Endothelial cell of umbilical vein (primary cell): ENCODE measurements at regions not wholly inside any gene's neighbourhood (a gene's known extent, or its start where the extent isn't known, plus 50 kb on each side); places are given as distances from the start of the nearest gene placed in this dataset.

Experiments
- BruUV-seq: library from RNA; stranded (reverse); fragments of 400-500 nt; replicated peaks from 2 replicates; lab custom pipeline; 2021; lab: Mats Ljungman, UMichigan
- CTCF ChIA-PET: fragments of 300-600, 350-600 bp; sonication (Branson Sonifier 250); formaldehyde crosslinking; loops from one replicate; lab custom pipeline; 2021; ENCODE audit warnings: antibody characterized with exemption, inconsistent platforms; lab: Charles Lee
- POLR2A ChIA-PET: fragments of 300-600, 350-600 bp; sonication (Branson Sonifier 250); formaldehyde crosslinking; loops from one replicate; lab custom pipeline; 2021; ENCODE audit warnings: antibody characterized with exemption, inconsistent platforms; lab: Charles Lee
- DNase-seq: peaks from one replicate; pipeline ENCODE4 v3.0.0-alpha.2; 2011; ENCODE audit warnings: low read depth, low spot score
- FAIRE-seq: peaks from 2 replicates; lab custom pipeline; 2011; peaks lifted over from hg19 to GRCh38; lab: Jason Lieb, UNC
- H2AFZ ChIP-seq: 2 replicates; pipeline ENCODE4 v1.6.0; 2012; ENCODE audit warnings: low read depth, low read length, control low read depth, inconsistent platforms
- H3K27ac ChIP-seq: 2 replicates; pipeline ENCODE4 v1.5.1; 2011; ENCODE audit warnings: low read depth, mild to moderate bottlenecking, control low read depth, low read length, moderate library complexity; ENCODE audit not compliant: insufficient read depth
- H3K27me3 ChIP-seq, 2 experiments: 2 replicates each; pipeline versions ENCODE4 v1.6.0 to v1.6.1; 2011; ENCODE audit warnings: low read length in 2 of 2, mixed read lengths in 1 of 2; ENCODE audit not compliant: control insufficient read depth in 2 of 2, insufficient read depth in 2 of 2
- H3K36me3 ChIP-seq, 2 experiments: 2 replicates in 1 of 2; 3 replicates in 1 of 2; pipeline ENCODE4 v1.5.1; 2011; ENCODE audit warnings: low read length in 2 of 2, mild to moderate bottlenecking in 1 of 2, moderate library complexity in 1 of 2; ENCODE audit not compliant: control insufficient read depth in 2 of 2, insufficient read depth in 2 of 2; ENCODE audit errors: extremely low read depth in 1 of 2
- H3K4me1 ChIP-seq: 3 replicates; pipeline ENCODE4 v1.5.1; 2011; ENCODE audit warnings: mild to moderate bottlenecking, low read length; ENCODE audit not compliant: control insufficient read depth, insufficient read depth; ENCODE audit errors: extremely low read depth
- H3K4me2 ChIP-seq: 2 replicates; pipeline ENCODE4 v1.6.1; 2011; ENCODE audit warnings: low read length, control low read depth, mixed read lengths; ENCODE audit not compliant: insufficient read depth
- H3K4me3 ChIP-seq, 3 experiments: fragments of 200-600 bp in 1 of 3; sonication (generic), shearing (Covaris generic) in 1 of 3; replicated peaks in 1 of 3; 2 replicates each; pipeline ENCODE4 v1.5.1; 2011 to 2016; ENCODE audit warnings: control low read depth in 3 of 3, low read length in 3 of 3, mild to moderate bottlenecking in 2 of 3, inconsistent platforms in 1 of 3, low read depth in 1 of 3, moderate library complexity in 1 of 3; ENCODE audit not compliant: insufficient read depth in 1 of 3
- H3K79me2 ChIP-seq: 2 replicates; pipeline ENCODE4 v1.6.0; 2012; ENCODE audit warnings: low read length, inconsistent platforms; ENCODE audit not compliant: control insufficient read depth, insufficient read depth
- H3K9ac ChIP-seq: replicated peaks from 2 replicates; pipeline ENCODE3; 2011; ENCODE audit warnings: low read length, control low read depth; ENCODE audit not compliant: insufficient read depth; ENCODE audit errors: extremely low read depth
- H3K9me1 ChIP-seq: replicated peaks from 3 replicates; pipeline ENCODE4 v1.6.0; 2011; ENCODE audit warnings: mild to moderate bottlenecking, low read length; ENCODE audit not compliant: control insufficient read depth, insufficient read depth; ENCODE audit errors: extremely low read depth
- H3K9me3 ChIP-seq: replicated peaks from 2 replicates; pipeline ENCODE4 v1.5.1; 2012; ENCODE audit warnings: low read length, inconsistent platforms; ENCODE audit not compliant: control insufficient read depth, insufficient read depth
- H4K20me1 ChIP-seq: replicated peaks from 2 replicates; pipeline ENCODE3; 2011; ENCODE audit warnings: mild to moderate bottlenecking, low read length; ENCODE audit not compliant: control insufficient read depth, insufficient read depth; ENCODE audit errors: extremely low read depth
- EZH2 ChIP-seq: IDR thresholded peaks from 2 replicates; pipeline ENCODE4 v1.6.1; 2012; ENCODE audit warnings: borderline replicate concordance, low read depth, mild to moderate bottlenecking, moderate library complexity, low read length, inconsistent platforms; ENCODE audit not compliant: severe bottlenecking
- FOS ChIP-seq: IDR thresholded peaks from 2 replicates; pipeline ENCODE4 v1.6.1; 2011; ENCODE audit warnings: mild to moderate bottlenecking, low read length, moderate library complexity, borderline replicate concordance; ENCODE audit not compliant: insufficient read depth
- GATA2 ChIP-seq: IDR thresholded peaks from 2 replicates; pipeline ENCODE4 v1.7.0; 2011; ENCODE audit warnings: low read depth, mild to moderate bottlenecking, moderate library complexity, mixed read lengths, low read length; ENCODE audit not compliant: insufficient read length, insufficient read depth
- JUN ChIP-seq: IDR thresholded peaks from 2 replicates; pipeline ENCODE4 v1.6.1; 2011; ENCODE audit warnings: borderline replicate concordance, low read depth; ENCODE audit not compliant: insufficient read length, insufficient read depth
- MYC ChIP-seq: IDR thresholded peaks from one replicate; pipeline ENCODE4 v1.6.1; 2011; ENCODE audit warnings: mild to moderate bottlenecking, low read depth, low read length
- POLR2A ChIP-seq: IDR thresholded peaks from 2 replicates; pipeline ENCODE4 v1.6.1; 2012; ENCODE audit warnings: low read depth, mild to moderate bottlenecking, control low read depth, low read length
- POLR2AphosphoS5 ChIP-seq: IDR thresholded peaks from 2 replicates; pipeline ENCODE4 v1.6.1; 2012; ENCODE audit warnings: low read depth, mild to moderate bottlenecking, control low read depth, low read length, moderate library complexity; ENCODE audit not compliant: insufficient read depth
- dilution Hi-C: fragments of 300-500 bp; cut with MboI; formaldehyde crosslinking; loops from one replicate; pipeline ENCODE4 v1.15.0; 2019; ENCODE audit warnings: low sequenced_read_pairs; ENCODE audit not compliant: extremely low pct_ligation_motif_present
- intact Hi-C: fragments of 100-400 bp; cut with micrococcal nuclease; formaldehyde crosslinking; loops from one replicate; pipeline ENCODE4 v1.10.0; 2022
- TF ChIP-seq, protein P1 (sequence below): IDR thresholded peaks from 2 replicates; pipeline ENCODE4 v1.6.1; 2011; ENCODE audit not compliant: insufficient read depth, insufficient read length
- TF ChIP-seq, protein P2 (sequence below), 2 donors: IDR thresholded peaks; 1 replicate in 1 of 2; 2 replicates in 1 of 2; pipeline ENCODE4 v1.5.1; 2011; ENCODE audit warnings: low read length in 2 of 2, mild to moderate bottlenecking in 2 of 2, moderate library complexity in 2 of 2, control low read depth in 1 of 2, inconsistent platforms in 1 of 2, low read depth in 1 of 2; ENCODE audit not compliant: insufficient read depth in 1 of 2; ENCODE audit errors: extremely low read depth in 1 of 2

DNA sequence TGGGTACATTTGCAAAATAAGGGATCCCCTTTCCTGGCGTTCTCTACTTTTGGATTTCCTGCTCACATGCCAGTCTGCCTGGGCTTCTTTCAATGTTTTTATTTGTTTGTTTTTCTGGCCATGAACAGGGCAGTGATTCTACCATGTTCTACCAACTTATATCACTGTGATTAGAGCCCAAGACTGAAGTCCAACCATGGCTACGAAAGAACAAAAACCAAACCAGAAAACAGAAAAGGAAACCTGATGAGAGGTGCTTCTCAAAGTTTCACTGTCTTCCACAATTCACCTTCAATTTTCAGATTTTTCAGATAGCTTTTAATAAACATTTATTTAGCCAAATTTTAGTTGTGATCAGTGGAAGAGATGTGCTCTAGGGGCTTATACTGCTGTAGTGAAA is 187.6 kb upstream of the TACR3 start:
- dilution Hi-C loops (no loop called here), intact Hi-C loops (no loop called here)
- Histone ChIP-seq H3K36me3 (no peaks in the 10 kb centered on the region), H2AFZ (no peak overlapping the region), H3K27me3 (no peaks in the 10 kb centered on the region), H3K4me2 (no peak overlapping the region), H3K27ac (no peak overlapping the region), H4K20me1 (no peaks in the 10 kb centered on the region), H3K9me3 (no peaks in the 10 kb centered on the region), H3K4me1 (no peaks in the 10 kb centered on the region), H3K79me2 (no peaks in the 10 kb centered on the region), H3K9me1 (no peaks in the 10 kb centered on the region), H3K4me3 (no peak overlapping the region), H3K9ac (no peak overlapping the region)
- TF ChIP-seq JUN (no peak), MYC (no peak), FOS (no peak), EZH2 (no peak), GATA2 (no peak), POLR2A (no peak), POLR2AphosphoS5 (no peak)
- TF ChIP-seq, protein P1, sequence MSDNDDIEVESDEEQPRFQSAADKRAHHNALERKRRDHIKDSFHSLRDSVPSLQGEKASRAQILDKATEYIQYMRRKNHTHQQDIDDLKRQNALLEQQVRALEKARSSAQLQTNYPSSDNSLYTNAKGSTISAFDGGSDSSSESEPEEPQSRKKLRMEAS: no peak
- TF ChIP-seq, protein P2, sequence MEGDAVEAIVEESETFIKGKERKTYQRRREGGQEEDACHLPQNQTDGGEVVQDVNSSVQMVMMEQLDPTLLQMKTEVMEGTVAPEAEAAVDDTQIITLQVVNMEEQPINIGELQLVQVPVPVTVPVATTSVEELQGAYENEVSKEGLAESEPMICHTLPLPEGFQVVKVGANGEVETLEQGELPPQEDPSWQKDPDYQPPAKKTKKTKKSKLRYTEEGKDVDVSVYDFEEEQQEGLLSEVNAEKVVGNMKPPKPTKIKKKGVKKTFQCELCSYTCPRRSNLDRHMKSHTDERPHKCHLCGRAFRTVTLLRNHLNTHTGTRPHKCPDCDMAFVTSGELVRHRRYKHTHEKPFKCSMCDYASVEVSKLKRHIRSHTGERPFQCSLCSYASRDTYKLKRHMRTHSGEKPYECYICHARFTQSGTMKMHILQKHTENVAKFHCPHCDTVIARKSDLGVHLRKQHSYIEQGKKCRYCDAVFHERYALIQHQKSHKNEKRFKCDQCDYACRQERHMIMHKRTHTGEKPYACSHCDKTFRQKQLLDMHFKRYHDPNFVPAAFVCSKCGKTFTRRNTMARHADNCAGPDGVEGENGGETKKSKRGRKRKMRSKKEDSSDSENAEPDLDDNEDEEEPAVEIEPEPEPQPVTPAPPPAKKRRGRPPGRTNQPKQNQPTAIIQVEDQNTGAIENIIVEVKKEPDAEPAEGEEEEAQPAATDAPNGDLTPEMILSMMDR (IDR thresholded peaks at IDR 0.05; ENCODE audit: extremely low read depth in 1 of 2, insufficient read depth in 1 of 2, low read depth in 1 of 2, low read length in 2 of 2): no peak
- FAIRE-seq (no peak), DNase-seq (no peak)
- ChIA-PET POLR2A (no interaction called here), CTCF (no interaction called here)
- BruUV-seq: no TSS peak
